ENCODE measurements at regions not wholly inside any gene's neighbourhood (a gene's known extent, or its start where the extent isn't known, plus 50 kb on each side); places are given as distances from the start of the nearest gene placed in this dataset.

DNA sequence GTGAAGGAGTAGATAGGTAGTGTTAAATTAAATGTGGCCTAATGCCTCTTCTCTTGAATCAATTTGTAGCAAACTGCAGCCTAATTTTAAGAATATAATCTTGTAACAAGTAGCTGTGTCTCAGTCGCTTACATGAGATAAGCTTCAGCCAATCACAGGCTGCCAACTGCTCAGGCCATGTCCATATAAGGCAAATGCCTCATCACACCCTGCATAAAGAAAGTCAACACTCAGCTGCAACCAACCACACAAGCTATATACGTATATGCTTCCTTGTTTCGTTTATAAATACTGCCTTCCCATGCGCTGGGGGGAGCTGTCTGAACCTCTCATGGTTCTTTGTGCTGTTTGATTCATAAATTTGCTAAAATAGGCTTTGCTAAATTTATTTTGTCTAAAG is 476.3 kb downstream of the TRIB2 start:
- H3K4me2 ChIP-seq, result no peak overlapping the region
- H3F3A ChIP-seq (replicated peaks; ENCODE audit: low read depth), result no peaks in the 10 kb centered on the region
- no peak overlapping the region for H3K4me3 ChIP-seq
- H3K27me3 Mint-ChIP-seq (ENCODE audit: insufficient read depth, low read depth, poor library complexity), result no peaks in the 10 kb centered on the region
- no peaks in the 10 kb centered on the region for H3K36me3 ChIP-seq (ENCODE audit: insufficient read depth)
- H3K9me3 Mint-ChIP-seq, result no peaks in the 10 kb centered on the region
- H4K20me1 ChIP-seq (replicated peaks; ENCODE audit: insufficient read depth), result no peaks in the 10 kb centered on the region
- H3K4me1 Mint-ChIP-seq, result no peaks in the 10 kb centered on the region
- no peak overlapping the region for H3K27ac ChIP-seq (ENCODE audit: low read depth)
- TF ChIP-seq REST (IDR thresholded peaks at IDR 0.05; ENCODE audit: unreplicated experiment) (no peak), POLR2AphosphoS5 (IDR thresholded peaks at IDR 0.05; ENCODE audit: low read depth) (no peak), CREB1 (CRISPR knock-in tag; IDR thresholded peaks at IDR 0.05; ENCODE audit: low read depth) (no peak), STAT1 (IDR thresholded peaks at IDR 0.05; ENCODE audit: unreplicated experiment) (no peak), ZNF114 (CRISPR knock-in tag; IDR thresholded peaks at IDR 0.05) (no peak), JUNB (IDR thresholded peaks at IDR 0.05; ENCODE audit: unreplicated experiment) (no peak), EZH2phosphoT487 (IDR thresholded peaks at IDR 0.05; ENCODE audit: unreplicated experiment) (no peak), ZNF462 (CRISPR knock-in tag; IDR thresholded peaks at IDR 0.05) (no peak), ZNF331 (CRISPR knock-in tag; IDR thresholded peaks at IDR 0.05; ENCODE audit: low read depth) (no peak), ETS1 (IDR thresholded peaks at IDR 0.05) (no peak), CTCF (conservative IDR thresholded peaks at IDR 0.05; ENCODE audit: low read depth in 2 of 2) (no peak), EZH2 (IDR thresholded peaks at IDR 0.05; ENCODE audit: low read depth, unreplicated experiment) (no peak), NANOG (IDR thresholded peaks at IDR 0.05; ENCODE audit: borderline replicate concordance) (no peak)
- no peaks in the 10 kb centered on the region for H3K4me1 ChIP-seq (ENCODE audit: insufficient read depth)
- no peaks in the 10 kb centered on the region for H3K9me2 ChIP-seq (ENCODE audit: insufficient read depth)
- peak; percentile 44 for DNase-seq (ENCODE audit: low spot score)
- H3K27me3 ChIP-seq (ENCODE audit: insufficient read depth), result no peaks in the 10 kb centered on the region
- no peak overlapping the region for H3K4me3 Mint-ChIP-seq
- H3K27ac Mint-ChIP-seq, result no peak overlapping the region
- no peaks in the 10 kb centered on the region for H3K79me2 ChIP-seq (replicated peaks; ENCODE audit: insufficient read depth)
- H3K36me3 Mint-ChIP-seq (ENCODE audit: low read depth), result no peaks in the 10 kb centered on the region
- H2AFZ ChIP-seq, result no peak overlapping the region
- peak; percentile 75 for ATAC-seq
